HL-60 (cell line): ENCODE measurements at regions not wholly inside any gene's neighbourhood (a gene's known extent, or its start where the extent isn't known, plus 50 kb on each side); places are given as distances from the start of the nearest gene placed in this dataset.

Experiments
- DNase-seq, 2 experiments: peaks; one replicate each; pipeline ENCODE4 v3.0.0-alpha.2; 2010 to 2020; ENCODE audit warnings: low read depth in 1 of 2, low spot score in 1 of 2
- H3K27ac ChIP-seq: fragments of 250-450 bp; sonication (Bioruptor Pico); replicated peaks from 2 replicates; pipeline ENCODE4 v1.5.1; 2020; ENCODE audit warnings: mild to moderate bottlenecking, moderate library complexity
- H3K27me3 ChIP-seq: fragments of 250-450 bp; sonication (Bioruptor Pico); 2 replicates; pipeline ENCODE4 v1.5.1; 2021; ENCODE audit warnings: mild to moderate bottlenecking, moderate library complexity; ENCODE audit not compliant: insufficient read depth, poor library complexity, severe bottlenecking
- H3K4me3 ChIP-seq: replicated peaks from 2 replicates; pipeline ENCODE4 v1.5.1; 2011; ENCODE audit warnings: mild to moderate bottlenecking, control low read depth, low read length; ENCODE audit not compliant: insufficient read depth
- CTCF ChIP-seq: IDR thresholded peaks from one replicate; pipeline ENCODE4 v1.5.1; 2011; ENCODE audit warnings: low read length, control low read depth, inconsistent platforms; ENCODE audit not compliant: insufficient read depth
- GABPA ChIP-seq: IDR thresholded peaks from 2 replicates; pipeline ENCODE4 v1.6.1; 2012; ENCODE audit warnings: low read depth
- POLR2AphosphoS5 ChIP-seq: IDR thresholded peaks from 2 replicates; pipeline ENCODE4 v1.6.1; 2012; ENCODE audit warnings: low read depth
- REST ChIP-seq: IDR thresholded peaks from 2 replicates; pipeline ENCODE4 v1.6.1; 2012; ENCODE audit warnings: low read depth; ENCODE audit not compliant: insufficient replicate concordance
- SPI1 ChIP-seq: IDR thresholded peaks from 2 replicates; pipeline ENCODE4 v1.6.1; 2012; ENCODE audit warnings: low read depth, mild to moderate bottlenecking, borderline replicate concordance

- H3K27me3 ChIP-seq, result no peaks in the 10 kb centered on the region
- DNase-seq, result peak in 1 of 2 experiments; percentile 60
- TF ChIP-seq CTCF (peak; percentile 20), SPI1 (no peak), POLR2AphosphoS5 (no peak)
- H3K27ac ChIP-seq, result no peak overlapping the region
- H3K4me3 ChIP-seq, result no peak overlapping the region
Measured at GRCh38 chrX:39152106-39152649, 350.9 kb downstream of the MID1IP1 start.

GRCh38 chrX:39156051-39156450 is 354.8 kb downstream of the MID1IP1 start:
- H3K4me3 ChIP-seq, result no peak overlapping the region
- TF ChIP-seq CTCF (no peak), GABPA (no peak), REST (no peak), POLR2AphosphoS5 (no peak), SPI1 (no peak)
- H3K27ac ChIP-seq, result no peak overlapping the region
- DNase-seq, result no peak
- no peaks in the 10 kb centered on the region for H3K27me3 ChIP-seq

- no peak overlapping the region for H3K27ac ChIP-seq
- H3K4me3 ChIP-seq, result no peak overlapping the region
- no peak for TF ChIP-seq CTCF
- TF ChIP-seq POLR2AphosphoS5, result no peak
- no peak for TF ChIP-seq REST
- TF ChIP-seq GABPA, result no peak
- TF ChIP-seq SPI1, result no peak
- peaks cover 3% of the 10 kb centered on the region for H3K27me3 ChIP-seq
- no peak for DNase-seq
Measured at GRCh38 chrX:39157006-39157405, 355.7 kb downstream of the MID1IP1 start.

GRCh38 chrX:39157796-39158195 is 356.5 kb downstream of the MID1IP1 start:
- DNase-seq, result no peak
- Histone ChIP-seq H3K27ac (no peak overlapping the region), H3K4me3 (no peak overlapping the region), H3K27me3 (peaks cover 4% of the 10 kb centered on the region)
- TF ChIP-seq POLR2AphosphoS5 (no peak), GABPA (no peak), SPI1 (no peak)
